ENCODE measurements at regions not wholly inside any gene's neighbourhood (a gene's known extent, or its start where the extent isn't known, plus 50 kb on each side); places are given as distances from the start of the nearest gene placed in this dataset.

GRCh38 chr2:199147216-199147615 is 310.5 kb downstream of the SATB2 start:
- Histone ChIP-seq H3K4me3 (ENCODE audit: control insufficient read depth in 2 of 3, extremely low read depth in 1 of 3, insufficient read depth in 2 of 3, low read depth in 1 of 3, low read length in 3 of 3) (no peak overlapping the region), H3K9me1 (ENCODE audit: control insufficient read depth, extremely low read depth, insufficient read depth, low read length) (no peaks in the 10 kb centered on the region), H3K4me2 (ENCODE audit: control insufficient read depth, extremely low read depth, insufficient read depth, low read depth, low read length) (no peak overlapping the region), H3K79me2 (ENCODE audit: control insufficient read depth, insufficient read depth, low read length) (no peaks in the 10 kb centered on the region), H3K27ac (ENCODE audit: control insufficient read depth, insufficient read depth, low read length) (no peak overlapping the region), H3K4me1 (ENCODE audit: control insufficient read depth, extremely low read depth, insufficient read depth, low read length) (no peaks in the 10 kb centered on the region), H3K36me3 (ENCODE audit: control insufficient read depth in 2 of 2, extremely low read depth in 1 of 2, insufficient read depth in 2 of 2, low read length in 2 of 2) (no peaks in the 10 kb centered on the region), H3K27me3 (ENCODE audit: control insufficient read depth, extremely low read depth, insufficient read depth, low read length) (no peaks in the 10 kb centered on the region), H4K20me1 (ENCODE audit: control insufficient read depth, extremely low read depth, insufficient read depth, low read length) (no peaks in the 10 kb centered on the region), H3K9me3 (ENCODE audit: control insufficient read depth, low read depth, low read length) (no peaks in the 10 kb centered on the region), H2AFZ (ENCODE audit: control insufficient read depth, low read length) (no peak overlapping the region), H3K9ac (ENCODE audit: control insufficient read depth, extremely low read depth, insufficient read depth, low read length) (no peak overlapping the region)
- no peak for DNase-seq (ENCODE audit: low read depth, low spot score)
- no peak for FAIRE-seq
- dilution Hi-C loops (cut with MboI; ENCODE audit: extremely low pct_ligation_motif_present, low sequenced_read_pairs): no loop called here
- TF ChIP-seq CTCF (optimal IDR thresholded peaks at IDR 0.05 in 1 of 3, IDR thresholded peaks at IDR 0.05 in 1 of 3, conservative IDR thresholded peaks at IDR 0.05 in 1 of 3; ENCODE audit: extremely low read depth in 1 of 3, insufficient read depth in 2 of 3, low read length in 3 of 3): no peak
- no peak for TF ChIP-seq EZH2 (IDR thresholded peaks at IDR 0.05; ENCODE audit: low read length)

- no peak for DNase-seq (ENCODE audit: low read depth, low spot score)
Observed at GRCh38 chr2:199144546-199144945, 313.2 kb downstream of the SATB2 start.

More at GRCh38 chr2:199144546-199144945, 313.2 kb downstream of the SATB2 start:
- no peak for FAIRE-seq
- Histone ChIP-seq H3K9me3 (ENCODE audit: control insufficient read depth, low read depth, low read length) (no peaks in the 10 kb centered on the region), H2AFZ (ENCODE audit: control insufficient read depth, low read length) (no peak overlapping the region), H3K27ac (ENCODE audit: control insufficient read depth, insufficient read depth, low read length) (no peak overlapping the region), H4K20me1 (ENCODE audit: control insufficient read depth, extremely low read depth, insufficient read depth, low read length) (no peaks in the 10 kb centered on the region), H3K9ac (ENCODE audit: control insufficient read depth, extremely low read depth, insufficient read depth, low read length) (no peak overlapping the region), H3K4me2 (ENCODE audit: control insufficient read depth, extremely low read depth, insufficient read depth, low read depth, low read length) (no peak overlapping the region), H3K9me1 (ENCODE audit: control insufficient read depth, extremely low read depth, insufficient read depth, low read length) (no peaks in the 10 kb centered on the region), H3K79me2 (ENCODE audit: control insufficient read depth, insufficient read depth, low read length) (no peaks in the 10 kb centered on the region), H3K4me3 (ENCODE audit: control insufficient read depth in 2 of 3, extremely low read depth in 1 of 3, insufficient read depth in 2 of 3, low read depth in 1 of 3, low read length in 3 of 3) (no peak overlapping the region), H3K4me1 (ENCODE audit: control insufficient read depth, extremely low read depth, insufficient read depth, low read length) (no peaks in the 10 kb centered on the region), H3K36me3 (ENCODE audit: control insufficient read depth in 2 of 2, extremely low read depth in 1 of 2, insufficient read depth in 2 of 2, low read length in 2 of 2) (no peaks in the 10 kb centered on the region), H3K27me3 (ENCODE audit: control insufficient read depth, extremely low read depth, insufficient read depth, low read length) (no peaks in the 10 kb centered on the region)
- dilution Hi-C loops (cut with MboI; ENCODE audit: extremely low pct_ligation_motif_present, low sequenced_read_pairs): no loop called here
- no peak for TF ChIP-seq CTCF (optimal IDR thresholded peaks at IDR 0.05 in 1 of 3, IDR thresholded peaks at IDR 0.05 in 1 of 3, conservative IDR thresholded peaks at IDR 0.05 in 1 of 3; ENCODE audit: extremely low read depth in 1 of 3, insufficient read depth in 2 of 3, low read length in 3 of 3)
- no peak for TF ChIP-seq EZH2 (IDR thresholded peaks at IDR 0.05; ENCODE audit: low read length)

Data from keratinocyte (primary cell).